ENCODE measurements at regions not wholly inside any gene's neighbourhood (a gene's known extent, or its start where the extent isn't known, plus 50 kb on each side); places are given as distances from the start of the nearest gene placed in this dataset.

DNA sequence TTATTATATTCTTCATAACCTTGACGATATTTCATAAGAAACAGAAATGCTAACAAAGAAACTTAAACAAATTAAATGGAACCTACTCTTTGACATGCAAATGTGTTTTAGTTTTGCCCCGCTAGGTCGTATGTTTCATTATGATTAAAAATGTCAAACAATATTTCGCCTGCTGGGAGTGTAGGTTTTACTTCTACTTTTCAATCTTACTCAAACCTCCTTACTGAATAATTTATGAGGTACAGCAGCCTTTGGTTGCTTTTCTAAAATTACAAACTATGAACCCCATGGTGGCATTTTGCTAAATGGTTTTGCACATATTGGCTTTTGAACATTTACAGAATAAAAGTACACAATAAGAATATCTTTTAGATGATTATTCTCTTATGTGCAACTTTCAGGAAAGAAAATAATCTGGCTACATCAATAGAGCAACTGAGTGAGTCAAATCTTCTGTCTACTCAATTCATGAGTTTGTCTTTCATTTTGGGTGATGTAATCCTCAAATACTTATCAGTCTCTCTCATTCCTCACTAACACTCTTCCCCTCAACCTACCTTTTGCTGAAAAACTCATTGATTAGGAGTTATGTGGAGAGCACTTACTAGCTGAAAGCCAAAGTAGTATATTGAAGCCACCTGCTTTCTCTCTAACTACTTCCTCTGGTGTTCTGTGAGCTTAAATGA lies 1226.4 kb downstream of the XPNPEP1 start:
- DNase-seq (ENCODE audit: low read depth, low spot score), result no peak

DNA sequence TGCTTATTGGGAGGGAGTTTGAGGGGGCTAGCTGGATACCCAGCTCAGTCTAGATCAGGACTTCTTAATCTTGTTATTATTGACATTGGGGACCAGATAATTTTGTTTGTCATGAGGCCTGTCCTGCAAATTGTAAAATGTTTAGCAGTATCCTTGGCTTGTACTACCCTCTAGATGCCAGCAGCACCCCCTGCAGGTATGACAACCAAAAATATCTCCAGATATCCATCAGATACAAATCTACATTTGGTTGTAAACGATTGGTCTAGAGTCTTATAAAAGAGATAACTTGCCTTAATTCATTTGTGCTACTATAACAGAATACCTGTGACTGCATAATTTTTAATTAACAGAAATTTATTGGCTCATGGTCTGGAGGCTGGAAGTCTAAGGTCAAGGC lies 1232.2 kb downstream of the XPNPEP1 start:
- DNase-seq (ENCODE audit: low read depth, low spot score), result no peak

DNA sequence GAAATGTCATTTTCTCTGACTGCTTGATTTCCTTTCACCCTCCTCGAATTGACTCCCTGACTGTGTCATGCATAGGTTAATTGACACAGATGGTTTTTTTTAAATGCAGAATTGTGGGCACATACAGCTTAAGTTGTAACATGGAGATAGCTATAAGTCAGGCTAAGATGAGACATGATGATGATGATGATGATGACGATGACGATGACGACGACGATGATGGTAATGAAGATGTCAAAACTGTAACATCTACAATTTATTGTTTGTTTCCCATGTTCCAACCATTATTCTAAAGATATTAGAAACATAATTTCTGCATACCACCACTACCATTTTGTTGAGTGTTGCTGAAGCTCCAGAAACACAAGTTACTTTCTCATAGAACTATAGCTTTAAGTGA lies 1232.8 kb downstream of the XPNPEP1 start:
- DNase-seq (ENCODE audit: low read depth, low spot score), result no peak

DNA sequence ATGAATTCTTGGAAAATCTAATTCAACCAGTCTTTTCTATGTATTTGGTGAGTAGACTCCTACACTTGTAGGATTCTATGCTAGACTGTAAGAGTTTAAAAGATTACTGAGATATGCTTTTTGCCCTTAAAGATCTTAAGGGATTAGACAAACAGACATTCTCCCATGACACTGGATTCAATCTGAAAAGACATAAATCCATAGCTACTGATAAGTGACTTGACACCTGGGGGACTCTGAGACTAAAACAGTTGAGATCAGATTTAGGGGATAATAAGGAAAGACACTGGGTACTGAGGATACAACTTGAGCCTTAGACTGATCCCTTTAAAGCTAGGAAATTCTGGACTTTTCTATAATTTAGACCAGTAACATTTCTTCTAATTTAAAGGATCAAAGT lies 1233.4 kb downstream of the XPNPEP1 start:
- no peak for DNase-seq (ENCODE audit: low read depth, low spot score)

DNA sequence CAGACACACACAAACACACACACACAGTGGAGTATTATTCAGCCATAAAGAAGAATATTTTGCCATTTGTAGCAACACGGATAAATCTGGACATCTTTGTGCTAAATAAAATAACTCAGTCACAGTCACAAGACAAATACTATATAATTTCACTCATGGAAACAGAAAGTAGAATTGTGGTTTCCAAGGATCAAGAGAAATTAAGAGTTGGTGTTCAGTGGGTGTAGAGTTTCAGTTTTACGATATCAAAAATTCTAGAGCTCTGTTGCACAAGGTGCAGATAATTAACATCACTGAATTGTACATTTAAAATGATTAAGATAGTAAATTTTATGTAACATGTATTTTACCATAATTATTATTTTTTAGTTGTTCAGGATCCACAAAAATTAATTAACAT lies 1235.0 kb downstream of the XPNPEP1 start:
- no peak for DNase-seq (ENCODE audit: low read depth, low spot score)

DNA sequence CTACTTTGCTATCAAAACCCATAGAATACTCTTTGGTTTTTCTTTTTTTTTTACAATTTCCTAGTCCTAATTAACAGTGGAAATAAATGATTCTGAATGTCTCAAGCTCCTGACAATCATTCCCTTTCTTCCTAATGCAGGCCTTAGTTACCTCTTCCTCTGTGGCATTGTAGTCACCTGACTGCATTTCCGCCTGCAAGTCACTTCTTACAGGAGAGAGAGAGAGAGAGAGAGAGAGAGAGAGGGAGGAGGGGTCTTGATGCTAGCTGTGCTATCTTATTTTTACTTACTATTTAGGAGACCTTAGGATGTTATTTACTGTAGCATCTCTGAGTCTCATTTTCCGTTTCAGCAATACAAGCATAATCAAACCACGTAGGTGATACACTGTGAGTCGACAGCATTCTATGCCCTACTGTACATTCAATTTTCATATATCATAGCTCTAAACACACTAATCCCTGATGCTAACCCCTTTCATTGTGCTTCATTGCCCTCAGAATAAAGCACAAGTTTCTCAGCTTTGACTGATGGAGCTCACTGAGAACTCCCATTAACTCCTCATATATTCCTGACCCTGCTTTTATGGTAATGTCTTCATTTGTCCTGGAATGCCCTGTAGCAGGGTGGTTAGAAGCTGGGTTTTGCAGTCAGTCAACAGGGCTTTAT lies 1237.3 kb downstream of the XPNPEP1 start:
- DNase-seq (ENCODE audit: low read depth, low spot score), result no peak

DNA sequence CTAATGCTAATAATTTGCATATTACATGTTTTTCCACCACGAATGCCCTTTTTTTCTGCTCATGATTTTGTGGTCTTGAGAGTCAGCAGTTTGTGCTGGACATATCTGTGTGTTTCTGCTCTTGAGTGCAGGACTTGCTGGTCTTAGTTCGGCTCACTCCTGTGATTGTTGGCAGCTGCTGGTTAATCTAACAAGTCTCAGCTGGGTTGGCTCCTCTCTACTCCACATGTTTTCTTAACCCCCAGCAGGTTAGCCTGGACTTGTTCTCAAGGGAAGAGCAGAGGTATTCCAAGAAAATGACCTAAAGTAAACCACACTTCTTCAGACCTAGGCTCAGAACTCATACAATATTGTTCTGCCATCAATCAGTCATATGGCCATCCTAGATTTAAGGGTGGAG lies 1238.9 kb downstream of the XPNPEP1 start:
- DNase-seq (ENCODE audit: low read depth, low spot score), result no peak

DNA sequence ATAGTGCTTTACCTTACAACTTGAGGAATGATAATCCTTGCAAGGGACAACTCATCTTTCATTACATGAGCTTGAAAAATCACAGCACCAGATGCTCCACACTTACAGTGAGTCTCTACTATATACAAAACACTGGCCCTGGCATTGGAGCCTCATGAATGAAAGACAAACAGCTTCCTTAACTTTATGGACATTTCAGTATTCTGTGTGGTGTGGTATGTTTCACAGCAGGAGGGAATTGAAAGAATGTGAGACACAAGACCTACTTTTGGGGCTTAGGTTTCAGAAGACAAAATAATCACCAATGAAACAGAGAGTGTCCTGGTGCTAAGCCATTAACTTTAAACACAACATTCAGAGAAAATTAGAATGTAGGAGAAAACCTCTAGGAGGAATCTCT lies 1249.6 kb downstream of the XPNPEP1 start:
- no peak for DNase-seq (ENCODE audit: low read depth, low spot score)

DNA sequence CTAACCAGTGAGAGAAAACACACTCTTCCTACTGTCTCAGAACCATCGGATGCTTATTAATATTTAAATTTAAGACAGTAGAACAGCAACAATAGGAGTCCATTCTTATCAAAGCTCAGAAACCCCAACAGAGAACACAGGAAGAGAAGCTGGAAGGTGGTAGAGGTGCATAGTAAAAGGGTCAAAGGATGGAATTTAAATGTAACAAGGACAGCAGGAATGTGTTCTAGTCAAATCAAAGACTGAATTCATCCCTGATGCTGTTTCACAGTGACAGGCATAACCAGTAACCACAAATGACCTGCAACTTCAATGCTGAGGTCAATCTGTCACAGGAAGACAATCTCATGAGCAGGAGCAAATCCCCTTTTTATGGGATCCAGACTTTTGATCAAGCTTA lies 1259.7 kb downstream of the XPNPEP1 start:
- no peak for DNase-seq (ENCODE audit: low read depth, low spot score)

DNA sequence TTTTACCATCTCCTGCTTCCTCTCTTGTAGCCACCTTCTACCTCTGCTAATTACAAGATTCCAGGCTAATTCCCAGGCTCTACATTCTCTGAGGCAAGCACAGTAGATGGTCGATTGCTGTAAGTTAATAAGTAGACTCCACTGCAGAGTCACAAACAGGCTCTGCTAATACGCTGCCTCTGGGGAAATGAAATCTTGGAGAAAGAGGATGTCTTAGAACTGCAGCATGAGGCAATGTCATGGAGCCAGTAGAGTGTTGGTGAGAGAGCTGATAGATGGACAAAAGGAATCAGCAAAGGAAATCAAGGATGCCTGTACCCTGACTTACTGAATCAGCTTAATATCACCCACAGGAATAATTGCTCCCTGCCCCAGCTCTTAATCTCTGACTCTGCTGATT lies 1260.3 kb downstream of the XPNPEP1 start:
- DNase-seq (ENCODE audit: low read depth, low spot score), result no peak

DNA sequence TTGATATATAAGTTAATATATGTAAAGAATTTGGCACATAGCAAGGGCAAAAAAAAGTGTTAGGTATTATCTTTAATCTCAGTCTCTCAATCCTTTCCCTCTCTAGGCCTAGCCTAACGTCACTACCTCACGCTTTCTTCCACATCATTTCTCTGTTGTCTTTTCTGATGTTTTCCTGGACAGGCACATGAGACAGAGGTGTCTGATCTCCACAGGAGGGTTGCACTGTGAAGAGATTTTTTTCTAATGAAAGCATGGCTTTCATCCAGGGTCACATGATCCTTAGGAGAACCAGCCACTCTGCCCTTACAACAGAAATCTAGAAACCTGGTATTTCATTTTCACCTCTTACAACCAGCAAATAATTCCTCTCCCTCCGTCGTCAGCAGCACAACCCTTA lies 1268.3 kb downstream of the XPNPEP1 start:
- DNase-seq (ENCODE audit: low read depth, low spot score), result no peak

DNA sequence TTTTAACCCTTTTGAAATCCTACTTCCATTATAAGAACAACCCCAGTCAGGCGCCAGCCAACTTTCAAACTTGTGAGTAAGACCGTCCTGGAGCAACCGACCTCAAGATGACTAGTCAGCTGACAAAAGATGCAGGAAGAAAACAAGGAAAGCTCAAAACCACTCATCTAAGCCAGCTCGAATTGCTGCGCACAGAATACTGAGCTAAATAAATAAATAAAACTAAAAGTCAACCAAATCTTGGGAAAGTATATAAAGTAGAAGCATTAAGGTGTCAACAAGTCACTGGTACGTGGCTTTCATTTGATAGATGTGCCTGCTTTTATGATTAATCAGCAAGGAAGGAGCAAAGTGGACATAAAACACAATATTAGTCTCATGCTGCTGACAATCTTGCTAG lies 1269.8 kb downstream of the XPNPEP1 start:
- no peak for DNase-seq (ENCODE audit: low read depth, low spot score)

DNA sequence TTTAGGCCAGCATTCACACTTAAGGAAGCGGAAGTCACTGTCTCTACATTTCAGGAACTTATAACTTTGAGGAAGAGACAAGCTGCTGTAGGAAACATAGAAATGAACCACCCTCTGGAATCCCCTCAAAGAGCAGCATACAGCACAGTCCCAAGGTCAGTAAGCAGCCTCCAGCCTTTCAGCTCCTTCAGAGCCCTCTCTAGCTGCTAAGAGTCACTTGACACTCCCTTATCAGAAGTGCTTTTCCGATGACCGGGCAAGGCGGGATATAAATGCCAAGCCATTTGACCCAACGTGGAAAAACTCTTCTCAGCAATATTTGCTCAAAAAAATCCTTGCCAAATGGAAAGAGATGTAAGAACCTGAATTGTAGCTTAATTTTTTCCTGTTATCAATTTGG lies 1284.3 kb downstream of the XPNPEP1 start:
- no peak for DNase-seq (ENCODE audit: low read depth, low spot score)

DNA sequence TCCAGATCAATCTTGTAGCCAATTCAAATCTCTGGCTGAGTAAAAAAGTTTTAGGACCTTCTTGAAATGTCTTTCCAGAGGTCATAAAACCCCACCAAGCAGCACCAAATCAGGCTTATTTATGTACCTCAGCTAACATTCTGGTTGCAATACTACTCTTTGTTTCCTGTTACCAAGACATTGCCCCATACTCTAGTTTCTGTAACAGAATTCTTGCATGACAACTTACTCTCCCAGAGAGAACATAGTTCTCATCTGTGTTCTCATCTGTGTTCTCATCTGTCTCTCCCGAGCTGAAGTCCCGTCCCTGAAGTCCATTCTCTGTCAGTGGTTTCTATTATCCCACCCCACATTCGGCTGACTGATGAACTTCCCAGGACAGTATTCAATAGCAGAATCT lies 1285.1 kb downstream of the XPNPEP1 start:
- DNase-seq (ENCODE audit: low read depth, low spot score), result no peak

DNA sequence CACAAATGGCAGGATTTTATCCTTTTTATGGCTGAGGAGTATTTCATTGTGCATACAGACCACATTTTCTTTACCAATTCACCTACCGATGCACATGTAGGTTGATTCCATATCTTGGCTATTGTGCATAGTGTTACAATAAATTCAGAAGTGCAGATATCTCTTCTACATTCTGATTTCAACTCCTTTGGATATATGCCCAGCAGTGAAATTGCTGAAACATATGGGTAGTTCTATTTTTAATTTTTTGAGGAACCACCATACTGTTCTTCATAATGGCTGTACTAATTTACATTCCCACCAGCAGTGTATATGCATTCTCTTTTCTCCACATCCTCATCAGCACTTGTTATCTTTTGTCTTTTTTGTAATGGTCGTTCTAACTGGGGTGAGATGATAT lies 1290.3 kb downstream of the XPNPEP1 start:
- no peak for DNase-seq (ENCODE audit: low read depth, low spot score)

DNA sequence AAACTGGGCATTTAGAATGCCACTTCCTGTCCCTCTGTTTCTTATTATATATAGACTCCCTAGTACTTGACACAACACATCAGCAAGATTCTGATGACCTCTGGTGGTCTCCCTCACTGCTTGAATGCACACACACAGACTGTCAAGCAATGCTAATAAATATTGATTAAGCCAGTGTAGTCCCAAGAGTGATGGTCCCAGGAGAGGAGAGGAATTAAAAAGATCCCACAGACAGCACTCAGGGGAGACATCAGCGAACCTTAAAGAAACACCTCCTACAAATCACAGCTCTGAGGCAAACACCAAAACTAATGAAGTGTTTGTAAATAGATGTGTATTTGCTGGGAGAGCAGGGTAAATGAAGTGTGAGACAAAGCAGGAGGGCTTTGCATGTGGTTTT lies 1291.2 kb downstream of the XPNPEP1 start:
- DNase-seq (ENCODE audit: low read depth, low spot score), result no peak

DNA sequence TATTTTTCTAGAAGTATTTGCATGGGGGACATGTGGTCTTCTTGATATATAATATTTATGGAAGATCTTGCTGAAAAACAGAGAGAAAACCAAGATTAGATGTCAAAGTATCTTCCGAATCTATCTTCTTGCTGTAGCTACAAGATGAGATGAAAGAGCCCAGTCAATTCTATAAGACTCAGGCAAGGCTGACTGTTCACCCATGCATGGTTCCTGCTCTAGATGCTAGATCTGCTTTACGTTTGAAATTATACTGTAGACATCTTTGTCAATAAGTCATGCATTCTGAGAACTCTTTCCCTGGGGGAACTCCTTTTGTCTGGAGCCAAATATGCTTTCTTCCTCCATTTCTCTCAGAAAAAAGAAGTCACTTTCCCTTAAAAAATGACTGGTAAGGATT lies 1292.0 kb downstream of the XPNPEP1 start:
- no peak for DNase-seq (ENCODE audit: low read depth, low spot score)

DNA sequence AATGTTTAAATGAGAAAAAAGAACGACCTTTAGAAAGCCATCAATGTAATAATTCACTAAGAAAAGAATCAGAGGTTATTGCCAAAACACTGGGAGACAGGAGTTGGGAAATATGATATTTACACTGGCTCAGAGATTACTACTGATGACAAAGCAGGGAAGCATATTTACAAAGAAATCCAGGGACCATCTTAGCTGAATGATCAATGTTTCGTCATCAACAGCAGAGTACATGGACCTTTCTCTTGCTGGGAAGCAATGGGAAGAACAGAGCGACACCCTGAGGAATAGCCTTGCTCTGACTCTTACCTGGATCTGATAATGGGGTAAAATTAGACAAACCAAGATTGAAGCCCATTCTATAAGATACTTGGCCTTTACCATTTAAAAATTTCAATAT lies 1293.5 kb downstream of the XPNPEP1 start:
- DNase-seq (ENCODE audit: low read depth, low spot score), result no peak

DNA sequence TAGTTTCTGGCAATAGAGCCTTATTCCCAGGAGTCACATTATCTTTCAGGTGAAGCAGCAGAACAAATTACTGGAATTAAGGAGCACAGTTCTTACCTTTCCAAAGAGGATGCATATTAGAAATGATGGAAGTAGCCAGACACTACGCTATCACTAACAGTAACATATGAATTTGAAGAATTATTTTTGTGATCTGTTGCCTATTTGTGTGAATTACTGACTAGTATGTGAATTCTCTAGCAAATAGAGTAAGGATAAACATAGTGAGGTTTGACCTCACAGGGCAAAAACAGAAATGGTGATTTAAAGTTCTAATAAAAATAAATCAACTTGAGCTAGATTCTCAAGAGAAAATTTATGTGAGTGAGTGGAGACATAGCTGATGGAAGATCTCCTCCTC lies 1299.3 kb downstream of the XPNPEP1 start:
- no peak for DNase-seq (ENCODE audit: low read depth, low spot score)

DNA sequence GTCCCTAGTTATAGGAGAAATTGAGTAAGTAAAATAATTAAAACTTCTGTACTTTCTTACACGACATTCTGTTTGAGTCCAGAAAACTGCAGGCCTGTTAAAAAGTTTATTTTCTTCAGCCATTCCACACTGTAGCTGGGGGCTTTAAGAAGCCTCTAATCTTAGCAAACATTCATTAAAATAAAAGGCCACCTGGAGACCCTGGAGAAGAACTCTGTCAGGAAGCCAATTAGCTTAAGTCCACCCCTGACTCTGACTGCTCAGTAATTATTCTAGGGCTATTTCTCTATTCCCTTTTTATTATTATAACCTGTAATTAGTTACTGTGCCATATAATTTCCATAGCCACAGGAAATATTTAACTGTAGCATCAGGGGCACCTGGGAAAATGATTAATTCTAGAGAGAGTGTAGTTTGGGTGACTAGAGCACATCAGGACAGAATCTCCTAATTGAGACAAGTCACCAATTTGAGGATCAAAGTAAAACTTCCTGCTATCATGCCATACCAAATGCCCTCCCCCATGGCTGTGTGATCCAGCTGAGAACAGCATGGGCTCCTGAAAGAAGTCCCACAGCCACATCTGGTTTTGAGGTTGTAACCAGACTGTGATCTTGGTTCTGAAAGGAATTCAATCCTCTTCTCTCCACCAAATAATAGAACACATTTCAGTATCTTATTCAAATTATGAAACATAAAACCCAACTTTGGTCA lies 1302.3 kb downstream of the XPNPEP1 start:
- DNase-seq (ENCODE audit: low read depth, low spot score), result no peak

DNA sequence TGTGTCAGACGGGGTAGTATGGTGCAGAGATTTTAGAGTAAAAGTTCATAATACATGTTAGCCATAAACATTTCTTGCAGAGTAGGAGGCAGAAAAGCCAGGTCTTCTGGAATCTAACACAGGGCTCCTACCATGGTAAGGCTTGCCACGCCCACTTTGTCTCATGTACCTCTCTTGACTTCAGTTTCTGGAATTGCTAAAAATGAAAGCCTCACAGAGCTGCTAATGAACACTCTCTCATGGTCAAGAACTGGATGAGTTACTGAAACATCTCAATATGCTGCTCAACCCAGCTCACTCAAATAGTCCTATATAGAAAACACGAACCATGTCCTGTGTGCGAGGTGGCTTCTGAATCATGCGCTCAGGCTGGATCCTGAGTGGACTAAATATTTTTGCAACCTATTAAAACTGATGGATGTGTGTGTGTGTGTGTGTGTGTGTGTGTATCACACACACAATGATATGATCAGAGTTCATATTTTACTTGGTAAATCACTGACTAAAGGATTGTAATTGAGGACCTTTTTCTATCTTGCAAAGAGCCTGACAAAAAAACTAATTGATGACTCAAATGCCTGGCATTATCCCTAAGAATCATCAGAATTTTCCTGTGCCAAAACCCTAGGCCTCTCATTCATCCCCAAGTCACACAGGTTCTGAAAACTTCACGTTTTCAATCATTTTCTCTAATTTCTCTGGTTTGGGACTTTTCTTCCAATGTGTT lies 1306.6 kb downstream of the XPNPEP1 start:
- DNase-seq (ENCODE audit: low read depth, low spot score), result no peak

DNA sequence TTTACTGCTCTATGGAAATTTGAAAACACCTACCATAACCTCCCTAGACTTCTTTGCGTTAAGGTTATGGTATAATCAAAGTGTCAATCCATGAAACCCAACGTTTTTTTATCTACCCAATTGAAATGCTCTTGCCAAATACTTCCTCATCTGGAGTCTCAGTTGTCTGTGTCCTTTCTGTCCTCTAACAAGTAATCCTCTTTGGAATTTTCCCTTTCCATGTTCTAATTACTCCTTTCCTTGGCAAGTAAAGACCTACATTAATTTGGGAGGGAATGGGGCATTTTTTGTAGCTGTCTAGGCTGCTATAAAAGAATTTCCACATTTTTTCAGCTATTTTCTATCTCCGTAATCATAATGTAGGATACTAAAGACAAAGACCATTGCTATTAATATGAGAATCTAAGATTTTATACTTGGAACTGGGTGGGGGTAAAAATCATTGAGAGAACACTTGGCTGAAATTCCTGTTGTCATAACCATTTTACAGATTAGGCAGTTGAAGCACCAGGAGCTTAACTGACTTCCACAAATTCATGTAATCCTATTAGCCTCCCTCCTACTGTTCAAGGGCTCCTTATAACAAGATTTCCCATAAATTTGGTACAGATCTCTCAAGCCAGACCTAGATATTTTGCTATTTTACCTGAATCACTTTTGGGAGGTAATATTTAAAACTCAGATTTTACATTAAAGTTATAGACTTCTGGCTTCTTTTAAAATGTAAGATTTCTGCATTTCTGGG lies 1307.6 kb downstream of the XPNPEP1 start:
- DNase-seq (ENCODE audit: low read depth, low spot score), result no peak

Measured in iPS DF 19.7 (cell line).